HG02852 (cell line): ENCODE measurements at regions not wholly inside any gene's neighbourhood (a gene's known extent, or its start where the extent isn't known, plus 50 kb on each side); places are given as distances from the start of the nearest gene placed in this dataset.

ENCODE experiments used
- ATAC-seq: cut with Tn5 transposase; IDR thresholded peaks from one replicate; pipeline ENCODE4 v1.9.1; 2021; ENCODE audit warnings: mild to moderate bottlenecking, moderate library complexity; ENCODE audit not compliant: unreplicated experiment

GRCh38 chr2:185891403-185891802 is 152.8 kb downstream of the FSIP2 start:
- no peak for ATAC-seq

GRCh38 chr2:185891804-185892411 is 153.3 kb downstream of the FSIP2 start:
- ATAC-seq, result no peak

GRCh38 chr2:185892484-185892883 is 153.9 kb downstream of the FSIP2 start:
- ATAC-seq, result no peak

GRCh38 chr2:185894223-185894622 is 155.6 kb downstream of the FSIP2 start:
- no peak for ATAC-seq

GRCh38 chr2:185895828-185896693 is 157.5 kb downstream of the FSIP2 start:
- no peak for ATAC-seq

GRCh38 chr2:185899366-185899765 is 160.8 kb downstream of the FSIP2 start:
- ATAC-seq, result no peak

GRCh38 chr2:185919155-185919554 is 180.6 kb downstream of the FSIP2 start:
- no peak for ATAC-seq

GRCh38 chr2:185921048-185921756 is 182.6 kb downstream of the FSIP2 start:
- no peak for ATAC-seq

GRCh38 chr2:185934232-185934631 is 195.6 kb downstream of the FSIP2 start:
- no peak for ATAC-seq

- ATAC-seq, result no peak
Measured at GRCh38 chr2:185939858-185940257, 201.3 kb downstream of the FSIP2 start.

- no peak for ATAC-seq
Measured at GRCh38 chr2:185942855-185943254, 204.3 kb downstream of the FSIP2 start.

GRCh38 chr2:185947722-185948121 is 209.1 kb downstream of the FSIP2 start:
- no peak for ATAC-seq

GRCh38 chr2:185952100-185952499 is 213.5 kb downstream of the FSIP2 start:
- no peak for ATAC-seq

- ATAC-seq, result no peak
Measured at GRCh38 chr2:185954389-185954788, 215.8 kb downstream of the FSIP2 start.

- ATAC-seq, result no peak
Measured at GRCh38 chr2:185955050-185955449, 216.4 kb downstream of the FSIP2 start.

GRCh38 chr2:185967335-185967734 is 228.7 kb downstream of the FSIP2 start:
- no peak for ATAC-seq

GRCh38 chr2:185970148-185970852 is 231.7 kb downstream of the FSIP2 start:
- ATAC-seq, result no peak

GRCh38 chr2:185978634-185979407 is 240.2 kb downstream of the FSIP2 start:
- no peak for ATAC-seq

- ATAC-seq, result no peak
Measured at GRCh38 chr2:185979546-185980071, 241.0 kb downstream of the FSIP2 start.

GRCh38 chr2:185980944-185981343 is 242.3 kb downstream of the FSIP2 start:
- ATAC-seq, result no peak
